Islet of Langerhans (tissue), 1 donor: ENCODE measurements at regions not wholly inside any gene's neighbourhood (a gene's known extent, or its start where the extent isn't known, plus 50 kb on each side); places are given as distances from the start of the nearest gene placed in this dataset.

Source experiments
- FAIRE-seq: peaks from one replicate; lab custom pipeline; 2011; peaks lifted over from hg19 to GRCh38; lab: Jason Lieb, UNC

- FAIRE-seq: no peak
These were observed 329.0 kb downstream of the IGSF11 start for GRCh38 chr3:118705487-118706219.

DNA sequence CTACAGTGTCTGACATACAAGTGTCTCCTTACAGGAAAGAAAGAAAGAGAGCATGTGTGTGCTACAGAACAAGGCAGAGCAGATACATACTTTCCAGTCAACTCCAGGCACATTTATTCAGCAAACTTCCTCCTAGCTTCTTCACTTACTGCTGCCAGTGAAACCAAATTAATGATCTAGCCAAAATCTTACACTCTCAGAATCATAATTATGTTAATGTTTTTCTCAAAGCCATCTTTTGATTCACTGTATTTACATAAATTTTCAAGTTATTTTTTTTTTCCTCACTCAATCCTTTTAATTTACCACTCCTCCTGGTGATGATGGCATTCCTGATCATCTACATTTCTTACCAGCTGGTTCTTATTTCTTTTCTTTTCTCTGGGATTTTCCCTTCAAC lies 326.7 kb downstream of the IGSF11 start:
- no peak for FAIRE-seq

- FAIRE-seq: no peak
These were observed 324.1 kb downstream of the IGSF11 start for GRCh38 chr3:118710532-118710931.

DNA sequence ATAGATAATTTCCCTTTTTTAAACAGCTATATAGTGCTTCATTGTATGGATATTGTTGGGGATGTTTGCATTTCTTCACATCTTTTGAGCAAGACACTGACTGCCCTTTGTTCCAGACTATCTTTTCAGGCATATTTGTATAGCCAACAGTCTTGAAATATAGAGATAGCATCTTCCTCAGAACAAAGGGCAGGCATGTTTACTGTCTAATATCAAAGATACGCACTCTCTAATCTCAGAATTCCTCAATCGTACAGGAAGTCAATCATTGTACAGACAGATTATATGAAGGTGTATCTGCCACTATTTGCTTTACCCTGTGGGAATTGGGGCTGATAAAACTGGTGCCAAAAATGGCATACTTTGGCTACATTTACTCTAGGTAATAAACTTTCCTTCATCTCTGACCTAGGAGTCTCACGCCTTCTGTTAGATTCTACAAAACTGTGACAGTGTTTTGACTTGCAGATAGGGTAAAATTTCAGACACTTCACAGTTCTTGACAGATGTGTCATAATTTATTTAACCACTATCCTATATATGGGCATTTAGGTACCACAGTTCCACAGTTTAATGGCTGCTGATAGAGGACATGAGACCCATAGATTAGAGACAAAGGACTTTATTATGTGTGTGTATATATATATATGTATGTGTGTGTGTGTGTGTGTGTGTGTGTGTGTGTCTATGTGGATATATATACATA lies 321.0 kb downstream of the IGSF11 start:
- no peak for FAIRE-seq

DNA sequence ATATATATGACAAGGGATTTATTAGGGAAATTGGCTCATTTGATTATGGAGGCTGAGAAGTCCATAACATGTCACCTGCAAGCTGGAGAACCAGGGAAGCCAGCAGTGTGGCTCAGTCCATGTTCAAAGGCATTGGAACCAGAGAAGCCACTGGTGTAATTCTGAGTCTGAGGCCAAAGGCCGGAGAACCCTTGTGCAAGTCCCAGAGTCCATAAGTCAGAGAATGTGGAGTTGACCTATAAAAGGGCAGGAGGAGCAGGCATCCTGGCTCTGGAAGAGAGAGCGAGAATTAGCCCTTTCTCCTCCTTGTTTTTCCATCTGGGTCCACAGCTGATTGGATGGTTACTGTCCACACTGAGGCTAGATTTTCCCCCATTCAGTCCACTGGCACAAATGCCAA lies 319.8 kb downstream of the IGSF11 start:
- no peak for FAIRE-seq

- no peak for FAIRE-seq
These were observed 305.1 kb downstream of the IGSF11 start for GRCh38 chr3:118729546-118729945.

DNA sequence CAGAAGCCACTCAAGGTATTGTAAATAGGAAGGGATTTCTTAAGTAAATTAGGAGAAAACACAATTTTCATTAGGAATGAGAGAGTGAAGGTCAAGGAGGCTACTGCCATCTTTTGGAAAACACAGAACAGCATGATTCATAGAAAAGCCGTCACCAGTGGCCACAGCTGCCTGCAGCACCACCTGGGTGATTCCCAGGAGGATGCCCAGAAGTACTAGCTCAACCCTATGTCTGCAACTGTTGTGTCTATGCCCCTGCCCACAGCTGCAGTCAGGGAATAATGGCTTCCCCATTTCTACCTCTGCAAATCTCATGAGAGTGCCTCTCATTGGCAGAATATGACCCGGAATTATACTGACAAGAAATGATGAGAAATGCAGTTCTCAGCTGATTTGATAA lies 300.0 kb downstream of the IGSF11 start:
- FAIRE-seq: no peak

DNA sequence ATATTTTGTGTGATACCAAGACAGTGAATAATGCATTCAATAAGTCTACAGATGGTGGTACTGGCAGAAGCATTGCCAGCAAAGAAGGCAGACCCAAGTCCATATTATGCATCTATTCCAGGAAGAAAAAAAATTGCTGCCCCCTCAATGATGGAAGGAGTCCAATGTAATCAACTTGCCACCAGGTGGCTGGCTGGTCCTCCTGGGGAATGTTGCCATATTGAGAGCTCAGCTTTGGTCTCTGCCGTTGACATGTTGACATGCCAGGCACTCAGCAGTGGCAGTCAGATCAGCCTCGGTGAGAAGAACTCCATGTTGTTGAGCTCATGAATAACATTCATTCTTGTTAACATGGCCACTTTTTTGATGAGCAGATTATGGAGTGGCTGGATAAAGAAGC lies 298.5 kb downstream of the IGSF11 start:
- FAIRE-seq: no peak

GRCh38 chr3:118740722-118741290 lies 293.8 kb downstream of the IGSF11 start:
- FAIRE-seq: no peak

DNA sequence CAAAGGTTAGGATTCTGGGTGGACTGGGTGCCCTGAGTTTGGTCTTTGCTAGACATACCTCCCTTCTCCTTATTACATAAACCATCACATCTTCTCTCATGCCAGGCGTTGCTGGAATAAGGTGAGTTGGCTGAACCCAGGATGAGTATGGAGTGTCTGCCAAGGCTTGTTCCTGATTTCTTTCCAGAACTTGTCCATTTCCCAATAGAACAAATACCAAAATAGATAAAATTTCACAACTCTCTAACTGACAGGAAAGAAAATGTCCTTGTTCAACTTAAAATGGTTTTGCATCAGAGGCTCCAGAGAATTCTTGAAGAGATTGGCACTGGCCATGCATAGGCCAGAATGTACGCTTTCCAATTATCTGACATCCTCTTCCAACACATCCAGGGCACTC lies 291.9 kb downstream of the IGSF11 start:
- no peak for FAIRE-seq

DNA sequence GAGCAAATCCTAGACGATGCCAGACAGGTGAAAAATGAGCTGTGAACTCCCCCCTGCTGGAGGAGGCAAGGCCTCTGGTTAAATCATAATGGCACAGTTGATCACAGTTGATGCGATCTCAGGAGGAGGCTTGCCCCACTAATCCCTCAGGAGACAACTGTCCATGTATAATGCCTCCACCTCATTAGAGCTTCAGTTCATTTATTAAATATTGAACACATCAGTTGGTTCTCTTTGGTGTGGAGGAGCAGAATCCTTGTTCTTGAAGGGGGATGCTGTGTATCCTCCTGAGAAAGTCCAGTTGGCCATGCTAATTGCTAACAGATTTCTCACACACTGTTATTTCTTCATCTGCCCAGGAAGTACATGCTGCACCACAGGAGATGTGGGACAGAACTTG lies 290.5 kb downstream of the IGSF11 start:
- no peak for FAIRE-seq

DNA sequence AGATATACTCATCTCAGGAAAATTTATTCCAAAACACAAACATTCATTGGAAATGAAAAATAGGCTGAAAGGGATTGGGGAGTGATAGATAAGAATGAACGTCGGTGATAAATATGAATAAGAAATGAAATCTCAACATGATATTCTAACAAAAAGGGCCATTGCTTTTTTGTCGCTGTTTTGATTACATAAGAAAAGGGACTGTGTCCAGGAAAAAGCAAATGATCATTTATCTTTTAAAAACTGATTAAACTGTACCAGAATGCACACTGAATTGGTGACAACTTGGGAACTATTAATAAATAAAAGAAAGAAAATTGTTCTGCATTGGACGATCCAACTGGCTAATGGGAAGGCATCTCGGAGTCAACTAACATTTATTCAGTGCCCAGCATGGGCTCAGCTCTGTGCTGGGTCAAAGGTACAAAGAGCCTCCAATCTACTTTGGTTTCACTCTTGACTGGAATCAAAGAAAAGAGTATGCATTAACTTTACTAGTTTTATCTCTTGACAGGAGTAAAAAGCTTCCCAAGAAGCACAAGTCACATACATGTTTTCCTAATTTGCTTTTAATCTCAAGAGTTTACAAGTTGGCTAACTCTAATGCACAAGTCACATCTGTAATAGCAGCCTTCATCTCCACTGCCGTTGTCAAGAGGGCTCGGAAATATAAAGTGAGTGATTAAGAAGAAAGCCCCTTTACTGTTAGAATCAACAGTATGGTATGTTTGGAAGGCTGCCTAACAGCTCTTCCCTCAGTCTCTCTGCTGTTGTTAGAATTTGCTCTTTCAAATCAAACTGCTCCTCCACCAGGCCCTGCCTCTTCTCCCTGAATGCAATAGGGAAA lies 280.0 kb downstream of the IGSF11 start:
- no peak for FAIRE-seq

DNA sequence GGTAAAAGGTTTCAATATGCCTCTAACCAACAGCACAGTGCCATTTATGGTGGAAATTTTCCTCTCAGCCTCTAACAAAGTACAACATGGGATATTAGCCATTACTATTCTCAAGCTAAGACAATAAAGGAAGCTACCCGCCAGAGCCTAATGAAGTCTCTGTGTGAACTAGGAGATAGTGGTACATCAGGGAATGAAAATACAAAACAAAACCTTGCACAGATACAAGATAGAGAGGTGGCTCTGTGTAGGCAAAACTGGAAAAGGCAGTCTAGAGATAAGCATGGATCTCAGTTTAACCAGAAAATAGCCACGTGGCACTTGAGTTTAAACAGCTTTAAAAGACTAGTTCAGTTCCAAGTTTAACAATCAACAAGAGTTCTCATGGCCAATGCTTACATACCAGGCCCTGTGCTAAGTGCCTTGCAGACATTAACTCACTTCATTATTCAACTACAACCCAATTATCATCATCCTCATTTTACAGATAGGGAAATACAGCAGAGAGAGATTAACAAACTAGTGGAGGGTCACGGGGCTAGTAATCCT lies 279.3 kb downstream of the IGSF11 start:
- FAIRE-seq: no peak

DNA sequence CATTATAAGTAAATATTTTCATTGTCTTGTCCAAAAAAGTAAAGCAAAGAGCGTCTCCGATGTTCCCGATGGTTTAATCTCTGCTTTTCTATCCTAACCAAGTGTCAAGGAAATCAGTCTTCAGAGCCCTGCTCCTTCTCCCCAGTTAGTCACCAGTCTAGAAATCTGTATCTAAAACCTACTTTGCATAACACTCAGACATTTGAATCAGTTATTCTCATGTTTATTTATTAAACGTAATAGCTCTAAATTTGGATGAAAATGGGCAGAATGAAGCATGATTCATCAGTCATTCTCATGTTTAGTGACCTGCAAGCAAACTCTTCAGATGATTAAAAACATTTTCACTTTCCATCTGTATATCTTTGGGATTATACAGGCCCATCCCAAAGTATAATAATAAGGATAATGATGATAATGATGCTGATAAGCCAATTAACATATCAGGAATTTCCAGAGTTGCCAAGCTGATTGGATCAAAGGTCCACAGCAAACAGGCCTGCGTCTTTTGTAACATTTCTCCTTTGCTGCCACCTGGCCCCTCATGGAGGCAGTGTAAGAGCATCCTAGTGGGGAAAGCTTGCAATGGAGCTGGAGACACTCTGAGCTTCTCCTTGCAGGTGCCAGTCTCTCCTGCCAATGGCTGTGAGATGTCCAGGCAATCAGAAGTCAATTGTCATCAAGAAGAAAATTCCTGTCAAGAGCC lies 273.9 kb downstream of the IGSF11 start:
- no peak for FAIRE-seq

GRCh38 chr3:118761291-118761606 lies 273.4 kb downstream of the IGSF11 start:
- no peak for FAIRE-seq

DNA sequence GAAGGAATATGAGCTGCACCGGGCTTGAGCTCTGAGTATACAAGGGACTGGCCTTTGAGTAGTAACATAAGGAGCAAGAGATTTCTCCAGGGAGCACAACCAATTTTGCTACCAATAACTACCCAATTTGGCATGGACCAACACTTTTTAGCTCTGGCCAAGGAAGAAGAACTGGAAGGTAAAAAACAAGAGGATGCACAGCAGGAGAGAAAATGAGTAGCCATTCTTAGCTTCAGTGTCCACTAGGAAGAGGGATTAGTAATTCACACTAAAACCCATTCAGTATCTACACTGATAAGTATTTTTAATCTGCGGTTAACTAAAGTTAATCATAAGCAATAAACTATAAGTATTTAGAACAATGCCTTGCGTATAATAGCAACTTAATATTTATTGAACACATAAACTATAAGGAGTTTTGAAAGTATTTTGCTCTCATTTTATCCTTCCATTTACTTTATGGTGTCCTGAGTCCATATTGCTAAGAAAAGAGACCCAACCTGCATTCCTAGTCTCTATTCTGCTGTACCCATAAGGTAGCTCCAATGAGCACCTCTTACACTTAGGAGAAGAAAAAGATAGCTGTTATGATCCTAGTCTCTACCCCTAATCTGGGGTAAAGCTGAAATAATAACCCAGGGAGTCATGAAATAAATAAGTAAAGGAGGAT lies 268.9 kb downstream of the IGSF11 start:
- FAIRE-seq: no peak

DNA sequence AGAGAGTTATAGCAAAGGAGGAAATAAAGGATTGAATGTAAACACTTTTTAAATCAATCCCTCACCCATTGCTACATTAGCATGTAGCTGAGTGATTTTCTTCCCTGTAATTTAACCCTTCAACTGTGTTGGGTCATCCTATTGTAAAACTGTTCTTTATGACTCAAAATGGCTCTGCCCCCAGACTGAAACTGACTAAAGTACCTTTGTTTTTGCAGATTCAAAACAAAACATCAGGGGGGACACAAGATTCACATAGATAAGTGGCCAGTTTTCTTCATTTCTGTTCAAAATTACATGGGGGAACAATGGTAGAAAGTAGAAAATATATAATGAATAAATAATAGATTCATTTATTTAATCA lies 268.4 kb downstream of the IGSF11 start:
- no peak for FAIRE-seq

- FAIRE-seq: no peak
These were observed 262.6 kb downstream of the IGSF11 start for GRCh38 chr3:118772036-118772435.

DNA sequence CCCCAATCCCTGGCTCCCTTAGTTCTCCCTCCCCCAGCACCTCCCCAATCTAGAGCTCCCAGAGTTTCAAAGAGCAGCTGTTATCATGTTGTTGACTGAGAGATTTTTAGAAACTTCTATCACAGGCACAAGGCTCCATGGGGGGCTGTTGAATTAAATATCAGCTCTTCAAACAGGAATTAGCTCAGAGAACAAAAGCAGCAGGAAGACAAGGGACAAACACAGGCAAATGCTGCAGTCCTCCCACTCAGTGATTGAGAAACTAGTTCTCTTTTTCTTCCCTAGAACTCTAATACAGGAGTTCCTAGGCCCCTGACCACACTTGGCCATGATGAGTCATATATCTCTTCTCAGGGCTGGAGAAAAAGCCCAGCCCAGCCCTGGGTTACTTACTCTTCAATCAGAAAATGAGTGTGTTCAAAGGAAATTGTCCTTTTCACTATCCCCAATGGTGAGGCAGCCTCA lies 262.1 kb downstream of the IGSF11 start:
- FAIRE-seq: no peak

- FAIRE-seq: no peak
These were observed 259.6 kb downstream of the IGSF11 start for GRCh38 chr3:118775021-118775420.

GRCh38 chr3:118778201-118778600 lies 256.4 kb downstream of the IGSF11 start:
- FAIRE-seq: no peak
